OCI-LY7 (cell line): ENCODE measurements at regions not wholly inside any gene's neighbourhood (a gene's known extent, or its start where the extent isn't known, plus 50 kb on each side); places are given as distances from the start of the nearest gene placed in this dataset.

Source experiments
- BruUV-seq: library from RNA; stranded (reverse); fragments of 400-500 nt; replicated peaks from 2 replicates; lab custom pipeline; 2021; lab: Mats Ljungman, UMichigan
- CTCF ChIA-PET: fragments of 300-600 bp; sonication (Branson Sonifier 250); formaldehyde crosslinking; loops from one replicate; lab custom pipeline; 2022; ENCODE audit warnings: antibody characterized with exemption; ENCODE audit not compliant: unreplicated experiment; lab: Charles Lee
- POLR2A ChIA-PET: fragments of 300-600 bp; sonication (Branson Sonifier 250); formaldehyde crosslinking; loops from one replicate; lab custom pipeline; 2022; ENCODE audit warnings: antibody characterized with exemption; lab: Charles Lee
- DNase-seq: peaks from one replicate; pipeline ENCODE4 v3.0.0-alpha.2; 2015; ENCODE audit warnings: low spot score
- H2AFZ ChIP-seq: fragments of 200-600 bp; sonication (generic), shearing (Covaris generic); 2 replicates; pipeline ENCODE4 v1.6.1; 2014; ENCODE audit warnings: mild to moderate bottlenecking, antibody characterized with exemption, low read length, moderate library complexity
- H3K27ac ChIP-seq: fragments of 200-600 bp; sonication (generic); 2 replicates; pipeline ENCODE4 v1.5.1; 2014; ENCODE audit warnings: mixed run types, low read depth, mild to moderate bottlenecking, moderate library complexity, low read length, inconsistent platforms; ENCODE audit not compliant: poor library complexity, severe bottlenecking
- H3K36me3 ChIP-seq: fragments of 200-600 bp; sonication (generic); 2 replicates; pipeline ENCODE4 v1.6.1; 2014; ENCODE audit warnings: mild to moderate bottlenecking, antibody characterized with exemption, low read length, moderate library complexity, mixed read lengths; ENCODE audit not compliant: insufficient read depth
- H3K4me1 ChIP-seq: fragments of 200-600 bp; sonication (generic); 2 replicates; pipeline ENCODE4 v1.5.1; 2014; ENCODE audit warnings: mild to moderate bottlenecking, low read length; ENCODE audit not compliant: insufficient read depth, poor library complexity, severe bottlenecking
- H3K4me2 ChIP-seq: fragments of 200-600 bp; sonication (generic); 2 replicates; pipeline ENCODE4 v1.6.1; 2014; ENCODE audit warnings: mild to moderate bottlenecking, low read length
- H3K4me3 ChIP-seq: fragments of 200-600 bp; sonication (generic); 2 replicates; pipeline ENCODE4 v1.5.1; 2014; ENCODE audit warnings: mild to moderate bottlenecking, low read depth, low read length; ENCODE audit not compliant: poor library complexity, severe bottlenecking
- H3K79me2 ChIP-seq: fragments of 200-600 bp; sonication (generic); 2 replicates; pipeline ENCODE4 v1.6.1; 2016; ENCODE audit warnings: low read depth, mild to moderate bottlenecking, low read length, moderate library complexity, mixed read lengths; ENCODE audit not compliant: insufficient read depth
- H3K9me2 ChIP-seq: fragments of 200-600 bp; sonication (generic); 2 replicates; pipeline ENCODE4 v1.6.1; 2016; ENCODE audit warnings: mild to moderate bottlenecking, low read length, mixed read lengths; ENCODE audit not compliant: insufficient read depth
- H3K9me3 ChIP-seq: fragments of 200-600 bp; sonication (generic); 2 replicates; pipeline ENCODE4 v1.6.1; 2014; ENCODE audit warnings: mild to moderate bottlenecking, mixed run types, low read length, mixed read lengths
- H4K20me1 ChIP-seq: fragments of 200-600 bp; sonication (generic); 2 replicates; pipeline ENCODE4 v1.6.1; 2014; ENCODE audit warnings: mild to moderate bottlenecking, antibody characterized with exemption, low read length, moderate library complexity, mixed read lengths; ENCODE audit not compliant: insufficient read depth
- EZH2phosphoT487 ChIP-seq: fragments of 200-600 bp; sonication (generic); IDR thresholded peaks from 2 replicates; pipeline ENCODE4 v1.6.1; 2018; ENCODE audit warnings: low read depth, borderline replicate concordance, mild to moderate bottlenecking, mixed run types, antibody characterized with exemption, low read length, moderate library complexity, mixed read lengths
- intact Hi-C: fragments of 100-400 bp; cut with micrococcal nuclease; formaldehyde crosslinking; loops from one replicate; pipeline ENCODE4 v1.10.0; 2022; ENCODE audit not compliant: unreplicated experiment
- TF ChIP-seq, protein P1 (sequence below): fragments of 200-600 bp; sonication (generic); conservative IDR thresholded peaks from 2 replicates; pipeline ENCODE4 v1.5.1; 2014; ENCODE audit warnings: mild to moderate bottlenecking, antibody characterized with exemption, low read length, moderate library complexity, mixed read lengths

- no peaks in the 10 kb centered on the region for H3K79me2 ChIP-seq
- no peak for DNase-seq
- H3K4me3 ChIP-seq, result no peak overlapping the region
- H3K36me3 ChIP-seq, result no peaks in the 10 kb centered on the region
- no peaks in the 10 kb centered on the region for H3K9me3 ChIP-seq
- intact Hi-C loops, result no loop called here
- no peak overlapping the region for H2AFZ ChIP-seq
- POLR2A ChIA-PET, result interaction anchor here (0.6 kb wide), 1 partner anchor 355 kb away, joined by 3 read pairs; no protein-coding TSS in a partner anchor
- CTCF ChIA-PET, result no interaction called here
- TF ChIP-seq, protein P1, sequence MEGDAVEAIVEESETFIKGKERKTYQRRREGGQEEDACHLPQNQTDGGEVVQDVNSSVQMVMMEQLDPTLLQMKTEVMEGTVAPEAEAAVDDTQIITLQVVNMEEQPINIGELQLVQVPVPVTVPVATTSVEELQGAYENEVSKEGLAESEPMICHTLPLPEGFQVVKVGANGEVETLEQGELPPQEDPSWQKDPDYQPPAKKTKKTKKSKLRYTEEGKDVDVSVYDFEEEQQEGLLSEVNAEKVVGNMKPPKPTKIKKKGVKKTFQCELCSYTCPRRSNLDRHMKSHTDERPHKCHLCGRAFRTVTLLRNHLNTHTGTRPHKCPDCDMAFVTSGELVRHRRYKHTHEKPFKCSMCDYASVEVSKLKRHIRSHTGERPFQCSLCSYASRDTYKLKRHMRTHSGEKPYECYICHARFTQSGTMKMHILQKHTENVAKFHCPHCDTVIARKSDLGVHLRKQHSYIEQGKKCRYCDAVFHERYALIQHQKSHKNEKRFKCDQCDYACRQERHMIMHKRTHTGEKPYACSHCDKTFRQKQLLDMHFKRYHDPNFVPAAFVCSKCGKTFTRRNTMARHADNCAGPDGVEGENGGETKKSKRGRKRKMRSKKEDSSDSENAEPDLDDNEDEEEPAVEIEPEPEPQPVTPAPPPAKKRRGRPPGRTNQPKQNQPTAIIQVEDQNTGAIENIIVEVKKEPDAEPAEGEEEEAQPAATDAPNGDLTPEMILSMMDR, result no peak
- TF ChIP-seq EZH2phosphoT487, result no peak
- no peak overlapping the region for H3K27ac ChIP-seq
- no peaks in the 10 kb centered on the region for H3K9me2 ChIP-seq
- H3K4me1 ChIP-seq, result no peaks in the 10 kb centered on the region
- BruUV-seq, result no TSS peak
- no peaks in the 10 kb centered on the region for H4K20me1 ChIP-seq
- H3K4me2 ChIP-seq, result no peak overlapping the region
These were observed 267.7 kb downstream of the PLOD2 start for GRCh38 chr3:145893331-145893730.

GRCh38 chr3:145898487-145898886 is 262.5 kb downstream of the PLOD2 start:
- Histone ChIP-seq H3K9me2 (no peaks in the 10 kb centered on the region), H3K4me1 (no peaks in the 10 kb centered on the region), H3K4me3 (no peak overlapping the region), H3K9me3 (no peaks in the 10 kb centered on the region), H3K79me2 (no peaks in the 10 kb centered on the region), H2AFZ (no peak overlapping the region), H4K20me1 (no peaks in the 10 kb centered on the region), H3K36me3 (no peaks in the 10 kb centered on the region), H3K27ac (no peak overlapping the region), H3K4me2 (no peak overlapping the region)
- TF ChIP-seq EZH2phosphoT487, result no peak
- TF ChIP-seq, protein P1, result no peak
- no peak for DNase-seq
- BruUV-seq, result no TSS peak
- ChIA-PET POLR2A (no interaction called here), CTCF (no interaction called here)
- intact Hi-C loops, result no loop called here

DNA sequence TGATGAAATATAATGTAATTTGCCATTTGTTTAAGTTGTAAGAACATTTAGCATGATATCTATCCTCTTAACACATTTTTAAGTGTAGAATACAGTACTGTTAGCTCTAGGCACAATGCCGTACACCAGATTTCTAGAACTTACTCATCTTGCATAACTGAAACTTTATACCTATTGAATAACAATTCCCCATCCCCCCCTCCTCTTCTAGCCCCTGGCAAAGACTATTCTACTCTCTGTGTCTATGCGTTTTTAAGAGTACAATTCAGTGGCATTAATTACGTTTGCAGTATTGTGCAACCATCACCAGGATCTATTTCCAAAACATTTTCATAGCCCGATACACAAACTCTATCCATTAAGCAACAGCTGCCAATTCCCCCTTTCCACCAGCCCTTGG is 261.7 kb downstream of the PLOD2 start:
- no peak overlapping the region for H3K27ac ChIP-seq
- no peaks in the 10 kb centered on the region for H4K20me1 ChIP-seq
- no peaks in the 10 kb centered on the region for H3K79me2 ChIP-seq
- BruUV-seq, result no TSS peak
- DNase-seq, result no peak
- TF ChIP-seq, protein P1, result no peak
- no peak for TF ChIP-seq EZH2phosphoT487
- H3K9me2 ChIP-seq, result no peaks in the 10 kb centered on the region
- CTCF ChIA-PET, result no interaction called here
- H3K9me3 ChIP-seq, result no peaks in the 10 kb centered on the region
- no peak overlapping the region for H3K4me3 ChIP-seq
- no peak overlapping the region for H3K4me2 ChIP-seq
- intact Hi-C loops, result no loop called here
- POLR2A ChIA-PET, result no interaction called here
- no peaks in the 10 kb centered on the region for H3K36me3 ChIP-seq
- no peaks in the 10 kb centered on the region for H3K4me1 ChIP-seq
- no peak overlapping the region for H2AFZ ChIP-seq
